ENCODE measurements at regions not wholly inside any gene's neighbourhood (a gene's known extent, or its start where the extent isn't known, plus 50 kb on each side); places are given as distances from the start of the nearest gene placed in this dataset.
"Not testable (repeated sequence)": the region's sequence is repeated elsewhere in the genome, so short reads cannot be mapped to it uniquely, and the experiment has no call there.

DNA sequence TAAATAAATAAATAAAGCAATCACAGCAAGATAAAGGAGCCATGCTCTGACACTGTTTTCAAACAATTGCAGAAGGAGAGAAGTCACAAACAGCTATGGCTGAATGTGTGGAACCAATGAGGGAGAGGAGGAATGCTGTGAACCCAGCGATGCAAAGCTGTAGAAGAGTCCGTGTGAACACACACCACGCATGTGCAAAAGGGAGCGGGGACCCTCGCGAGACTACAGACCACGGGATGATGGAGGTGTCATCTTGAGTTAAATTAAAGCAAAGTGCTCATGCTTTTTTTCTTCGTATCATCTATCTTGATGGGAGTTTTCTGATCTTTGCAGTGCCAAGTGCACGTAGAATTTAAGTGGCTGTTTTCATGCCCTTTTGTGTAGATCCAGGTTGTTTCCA is 123.8 kb upstream of the CDH5 start:
- DNase-seq (ENCODE audit: low spot score): no peak

- DNase-seq (ENCODE audit: low spot score): not testable (repeated sequence)
Measured at GRCh38 chr16:66242206-66242605, 124.3 kb upstream of the CDH5 start.

GRCh38 chr16:66240631-66241395 is 125.7 kb upstream of the CDH5 start:
- DNase-seq (ENCODE audit: low spot score): no peak

DNA sequence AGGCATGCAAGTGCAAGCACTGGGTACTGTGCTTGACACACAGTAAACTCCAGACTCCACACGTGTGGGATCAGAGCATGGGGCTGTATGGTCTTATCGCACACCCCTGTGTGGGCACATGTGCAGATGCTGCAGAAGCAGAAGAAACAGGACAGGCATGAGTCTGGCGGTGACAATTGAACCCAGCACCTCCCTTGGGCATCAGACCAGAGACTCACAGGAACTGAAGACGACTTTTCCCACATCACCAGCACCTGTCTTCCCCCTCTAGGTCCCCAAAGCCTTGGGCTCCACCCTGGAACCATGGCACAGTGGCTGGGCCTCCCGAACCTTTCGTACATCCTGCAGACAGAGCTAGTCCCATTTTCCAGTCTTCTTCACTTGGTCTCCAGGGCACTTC is 126.4 kb upstream of the CDH5 start:
- no peak for DNase-seq (ENCODE audit: low spot score)

- no peak for DNase-seq (ENCODE audit: low spot score)
Measured at GRCh38 chr16:66238696-66239095, 127.8 kb upstream of the CDH5 start.

DNA sequence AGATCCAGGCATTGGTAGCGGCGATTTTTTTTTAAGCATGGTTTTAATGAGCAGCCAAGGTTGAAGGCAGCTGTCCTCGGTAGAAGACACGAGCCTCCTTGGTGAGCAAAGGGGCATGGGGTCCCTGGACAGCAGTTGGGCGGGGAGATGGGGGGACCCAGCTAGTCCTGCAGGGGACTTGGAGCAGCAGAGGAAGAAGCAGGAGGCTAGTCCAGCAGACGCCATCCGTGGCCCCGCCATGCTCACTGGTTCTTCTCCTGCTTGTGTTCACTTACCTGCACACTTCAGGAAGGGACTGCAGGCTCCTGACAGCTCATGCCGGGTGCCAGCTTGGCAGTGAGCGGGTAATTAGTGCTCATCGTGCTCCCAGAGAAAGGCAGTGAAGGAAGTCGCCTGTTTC is 130.2 kb upstream of the CDH5 start:
- no peak for DNase-seq (ENCODE audit: low spot score)

- DNase-seq (ENCODE audit: low spot score): no peak
Measured at GRCh38 chr16:66231452-66232160, 134.9 kb upstream of the CDH5 start.

DNA sequence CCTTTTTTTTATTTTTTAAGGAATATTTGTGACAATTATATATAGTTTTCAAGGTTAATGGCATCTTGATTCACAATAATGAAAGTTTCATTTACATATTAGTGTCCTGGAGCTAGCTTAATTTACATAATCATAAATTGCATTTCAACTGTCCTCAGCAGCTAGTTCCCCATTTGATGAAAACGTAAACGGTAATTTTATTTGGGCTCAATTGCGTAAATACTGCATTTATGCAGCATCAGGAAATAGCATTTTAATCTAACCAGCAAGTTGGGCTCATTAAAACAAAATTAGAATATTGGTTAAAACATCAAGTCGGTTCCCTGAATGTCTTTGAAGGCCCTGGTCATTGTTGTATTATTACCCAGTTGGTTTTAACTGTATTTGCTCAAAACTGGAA is 136.8 kb upstream of the CDH5 start:
- DNase-seq (ENCODE audit: low spot score): no peak

DNA sequence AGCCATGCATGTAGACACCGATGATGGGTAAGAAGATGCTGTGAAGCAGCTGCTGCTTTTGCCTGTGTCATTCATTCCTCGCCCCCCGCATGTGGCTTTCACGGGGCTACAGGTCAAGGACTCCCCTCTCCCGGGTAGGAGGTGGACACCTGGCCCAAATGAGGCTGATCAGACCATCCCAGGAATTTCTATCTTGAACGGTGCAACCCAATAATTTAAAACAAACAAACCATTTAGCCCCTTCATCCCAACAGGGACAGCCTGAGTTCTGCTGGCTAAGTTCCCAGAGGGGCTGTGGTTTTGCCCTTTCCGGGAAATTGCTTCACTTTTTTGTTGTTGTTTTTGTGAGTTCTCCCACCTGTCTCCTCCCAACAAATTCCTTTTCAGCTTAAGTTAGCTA is 137.7 kb upstream of the CDH5 start:
- DNase-seq (ENCODE audit: low spot score): no peak

GRCh38 chr16:66227766-66228530 is 138.5 kb upstream of the CDH5 start:
- no peak for DNase-seq (ENCODE audit: low spot score)

DNA sequence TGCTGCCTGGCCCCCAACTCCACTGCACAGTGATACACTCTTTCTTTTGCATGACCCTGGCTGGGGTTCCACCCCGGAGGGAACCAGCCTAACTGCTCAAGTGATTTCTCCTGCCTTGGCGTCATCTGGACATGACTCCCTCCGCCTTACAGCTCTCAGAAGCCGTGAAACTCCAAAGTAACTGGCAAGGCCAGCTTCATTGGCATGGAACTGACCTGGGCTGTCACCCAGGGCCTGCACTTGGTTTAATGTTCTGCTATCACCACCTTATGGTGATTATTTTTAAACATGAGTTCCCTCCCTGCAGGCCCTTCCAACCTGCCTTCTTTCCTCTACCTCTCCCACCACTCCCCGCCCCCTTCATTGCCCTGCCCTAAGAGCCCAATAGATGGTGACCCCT is 139.7 kb upstream of the CDH5 start:
- no peak for DNase-seq (ENCODE audit: low spot score)

- DNase-seq (ENCODE audit: low spot score): no peak
Measured at GRCh38 chr16:66225696-66226095, 140.8 kb upstream of the CDH5 start.

- no peak for DNase-seq (ENCODE audit: low spot score)
Measured at GRCh38 chr16:66224626-66225025, 141.9 kb upstream of the CDH5 start.

DNA sequence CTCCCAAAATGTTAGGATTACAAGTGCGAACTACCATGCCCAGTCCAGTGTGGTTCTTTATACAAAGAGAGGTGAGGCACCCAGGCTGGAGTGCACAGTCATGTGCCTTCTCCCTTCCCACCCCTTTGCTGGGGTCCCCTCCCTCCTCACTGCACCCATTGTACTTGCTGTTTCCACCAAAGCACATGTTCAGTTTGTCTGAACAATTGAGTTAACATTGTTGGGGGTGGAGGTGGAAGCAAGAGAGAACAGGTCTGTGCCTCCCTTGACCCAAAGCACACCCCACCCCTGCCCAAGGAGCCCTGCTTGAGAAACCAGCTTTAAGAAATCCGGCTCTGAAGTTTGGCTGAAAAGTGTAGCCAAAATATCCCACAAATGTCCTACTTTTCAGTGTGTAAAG is 142.3 kb upstream of the CDH5 start:
- no peak for DNase-seq (ENCODE audit: low spot score)

DNA sequence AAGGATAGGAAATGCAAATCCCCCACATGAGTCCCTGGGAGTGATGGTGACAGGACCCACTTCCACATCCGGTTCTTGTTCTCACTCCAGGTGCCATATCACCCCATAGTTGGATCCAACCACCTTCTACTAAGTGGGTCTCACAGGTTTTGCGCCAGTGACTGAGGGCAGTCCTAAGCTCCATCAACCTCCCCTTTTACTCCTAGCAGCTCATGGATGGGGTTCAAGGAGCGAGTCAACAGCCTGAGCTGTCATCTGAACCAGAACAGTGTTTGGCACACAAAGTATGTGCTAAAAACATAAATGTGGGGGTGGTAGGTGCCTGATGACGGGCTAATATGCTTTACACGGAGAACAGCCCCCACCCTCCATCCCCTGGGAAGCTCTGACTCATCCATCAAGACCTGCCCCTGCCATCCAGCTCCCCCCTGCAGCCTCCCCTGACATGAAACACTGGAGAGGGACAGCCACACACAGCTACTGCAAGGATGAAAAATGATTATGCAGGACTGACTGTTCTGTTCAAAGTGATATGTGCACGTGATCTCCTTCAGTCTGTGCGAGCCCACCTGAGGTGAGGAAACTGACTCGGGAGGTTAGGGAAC is 143.2 kb upstream of the CDH5 start:
- no peak for DNase-seq (ENCODE audit: low spot score)

DNA sequence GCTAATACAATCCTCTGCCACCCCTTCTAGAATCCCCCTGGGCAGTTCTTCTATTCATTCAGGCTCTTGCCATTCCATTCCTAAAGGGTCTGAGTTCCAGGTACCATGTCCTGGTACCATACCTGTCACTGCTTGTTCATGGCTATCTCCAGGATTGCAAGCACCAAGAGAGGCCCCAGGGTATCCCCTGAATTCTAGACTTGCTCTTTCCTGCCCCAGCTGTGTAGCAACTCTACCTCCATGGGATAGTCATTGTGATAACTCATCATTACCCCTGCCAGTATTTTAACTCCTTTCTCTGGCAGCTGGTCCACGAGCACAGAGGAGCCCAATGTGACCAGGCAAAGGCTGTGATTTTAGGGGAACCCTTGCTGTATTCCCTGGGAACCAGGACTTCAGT is 143.7 kb upstream of the CDH5 start:
- no peak for DNase-seq (ENCODE audit: low spot score)

- DNase-seq (ENCODE audit: low spot score): no peak
Measured at GRCh38 chr16:66220702-66221101, 145.8 kb upstream of the CDH5 start.

DNA sequence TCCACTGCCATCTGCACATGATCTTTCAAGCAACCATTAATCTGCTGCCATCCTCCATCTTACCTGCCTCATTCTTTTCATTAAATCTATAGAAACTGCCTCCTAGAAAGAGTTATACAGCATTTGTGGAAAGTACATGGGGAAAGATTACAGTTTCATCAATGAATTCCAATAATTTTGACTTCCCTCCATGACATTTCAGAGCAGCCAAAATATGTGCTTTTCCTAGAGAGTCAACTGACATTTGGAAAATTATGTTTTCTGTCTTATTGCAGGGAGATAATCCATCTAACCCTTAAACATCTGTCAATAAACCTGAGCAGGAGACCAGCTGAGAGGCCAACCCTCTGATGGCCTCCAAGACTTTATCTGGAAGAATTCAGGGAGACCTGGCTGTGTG is 147.0 kb upstream of the CDH5 start:
- no peak for DNase-seq (ENCODE audit: low spot score)

DNA sequence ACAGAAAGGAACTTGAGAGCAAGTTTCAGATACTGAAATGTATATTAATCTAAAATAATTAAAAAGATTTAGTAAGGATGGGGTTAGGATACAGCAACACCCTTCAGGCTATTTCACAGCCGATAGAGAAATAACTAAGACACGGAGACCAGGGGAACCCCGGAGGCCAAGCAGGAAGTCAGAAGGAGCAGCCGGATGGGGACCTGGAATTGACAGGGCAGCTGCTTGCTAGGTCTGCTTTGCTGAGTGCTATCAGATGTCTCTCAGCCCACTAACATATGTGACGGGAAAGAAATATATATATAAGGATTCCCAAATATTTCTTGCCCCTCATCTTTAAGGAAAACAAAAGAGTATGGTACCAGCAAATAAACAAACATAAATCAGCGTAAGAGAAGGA is 154.1 kb upstream of the CDH5 start:
- DNase-seq (ENCODE audit: low spot score): no peak

GRCh38 chr16:66211651-66212050 is 154.8 kb upstream of the CDH5 start:
- DNase-seq (ENCODE audit: low spot score): no peak

GRCh38 chr16:66207883-66208265 is 158.6 kb upstream of the CDH5 start:
- no peak for DNase-seq (ENCODE audit: low spot score)

DNA sequence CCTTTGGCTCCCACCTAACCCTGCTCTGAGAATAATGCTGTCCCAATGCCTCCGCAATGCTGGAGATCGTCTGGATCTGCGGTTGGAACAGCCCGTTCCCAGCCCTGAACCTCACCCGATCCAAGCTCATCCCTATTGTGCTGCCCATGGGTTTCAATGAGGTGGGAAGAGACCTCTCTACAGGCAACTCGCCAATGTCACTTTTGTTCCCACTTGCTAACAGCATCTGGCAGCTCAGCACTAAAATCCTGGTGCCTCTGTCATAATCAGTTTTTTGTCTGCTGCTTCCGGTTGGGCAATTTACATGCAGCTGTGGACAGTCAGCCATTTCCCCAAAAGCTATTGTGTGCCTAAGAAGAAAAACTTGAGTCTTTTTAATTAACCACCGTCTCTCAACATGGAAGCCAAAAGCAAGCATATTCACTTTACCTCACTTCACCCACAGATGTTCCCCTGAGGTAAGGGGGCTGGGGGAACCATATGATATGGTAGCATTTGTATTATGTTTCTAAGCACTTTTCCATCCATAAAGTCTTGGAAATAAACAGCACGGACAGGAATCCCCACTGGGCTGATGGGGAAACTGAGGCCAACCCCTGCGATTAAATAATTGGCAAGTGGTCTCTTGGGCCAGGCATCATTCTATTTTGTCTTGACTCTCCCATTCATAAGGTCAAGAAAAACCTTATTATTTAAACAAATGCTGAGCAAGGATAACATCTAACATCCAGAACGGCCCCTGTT is 159.2 kb upstream of the CDH5 start:
- no peak for DNase-seq (ENCODE audit: low spot score)
